ENCODE measurements at regions not wholly inside any gene's neighbourhood (a gene's known extent, or its start where the extent isn't known, plus 50 kb on each side); places are given as distances from the start of the nearest gene placed in this dataset.

DNA sequence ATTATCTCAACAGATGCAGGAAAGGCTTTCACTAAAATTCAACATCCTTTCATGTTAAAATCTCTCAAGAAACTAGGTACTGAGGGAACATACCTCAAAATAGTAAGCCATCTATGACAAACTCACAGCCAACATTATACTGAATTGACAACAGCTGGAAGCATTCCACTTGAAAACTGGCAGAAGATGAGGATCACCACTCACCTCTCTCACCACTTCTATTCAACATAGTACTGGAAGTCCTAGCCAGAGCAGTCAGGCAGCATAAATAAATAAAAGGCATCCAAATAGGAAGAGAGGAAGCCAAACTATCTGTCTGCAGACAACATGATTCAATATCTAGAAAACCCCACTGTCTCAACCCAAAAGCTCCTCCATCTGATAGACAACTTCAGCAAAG lies 203.6 kb upstream of the GRAMD2B start:
- no peak for DNase-seq
- Histone ChIP-seq H3K36me3 (no peaks in the 10 kb centered on the region), H3K4me1 (no peaks in the 10 kb centered on the region), H3K4me3 (no peak overlapping the region), H3K27ac (no peak overlapping the region), H3K9me3 (no peaks in the 10 kb centered on the region), H3K27me3 (no peaks in the 10 kb centered on the region)
- intact Hi-C loops (cut with DNase I) = no loop called here
- TF ChIP-seq, protein P1, sequence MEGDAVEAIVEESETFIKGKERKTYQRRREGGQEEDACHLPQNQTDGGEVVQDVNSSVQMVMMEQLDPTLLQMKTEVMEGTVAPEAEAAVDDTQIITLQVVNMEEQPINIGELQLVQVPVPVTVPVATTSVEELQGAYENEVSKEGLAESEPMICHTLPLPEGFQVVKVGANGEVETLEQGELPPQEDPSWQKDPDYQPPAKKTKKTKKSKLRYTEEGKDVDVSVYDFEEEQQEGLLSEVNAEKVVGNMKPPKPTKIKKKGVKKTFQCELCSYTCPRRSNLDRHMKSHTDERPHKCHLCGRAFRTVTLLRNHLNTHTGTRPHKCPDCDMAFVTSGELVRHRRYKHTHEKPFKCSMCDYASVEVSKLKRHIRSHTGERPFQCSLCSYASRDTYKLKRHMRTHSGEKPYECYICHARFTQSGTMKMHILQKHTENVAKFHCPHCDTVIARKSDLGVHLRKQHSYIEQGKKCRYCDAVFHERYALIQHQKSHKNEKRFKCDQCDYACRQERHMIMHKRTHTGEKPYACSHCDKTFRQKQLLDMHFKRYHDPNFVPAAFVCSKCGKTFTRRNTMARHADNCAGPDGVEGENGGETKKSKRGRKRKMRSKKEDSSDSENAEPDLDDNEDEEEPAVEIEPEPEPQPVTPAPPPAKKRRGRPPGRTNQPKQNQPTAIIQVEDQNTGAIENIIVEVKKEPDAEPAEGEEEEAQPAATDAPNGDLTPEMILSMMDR (IDR thresholded peaks at IDR 0.05) = no peak
- TF ChIP-seq POLR2AphosphoS5 (IDR thresholded peaks at IDR 0.05) (no peak), POLR2A (IDR thresholded peaks at IDR 0.05) (no peak), EP300 (IDR thresholded peaks at IDR 0.05) (no peak)

DNA sequence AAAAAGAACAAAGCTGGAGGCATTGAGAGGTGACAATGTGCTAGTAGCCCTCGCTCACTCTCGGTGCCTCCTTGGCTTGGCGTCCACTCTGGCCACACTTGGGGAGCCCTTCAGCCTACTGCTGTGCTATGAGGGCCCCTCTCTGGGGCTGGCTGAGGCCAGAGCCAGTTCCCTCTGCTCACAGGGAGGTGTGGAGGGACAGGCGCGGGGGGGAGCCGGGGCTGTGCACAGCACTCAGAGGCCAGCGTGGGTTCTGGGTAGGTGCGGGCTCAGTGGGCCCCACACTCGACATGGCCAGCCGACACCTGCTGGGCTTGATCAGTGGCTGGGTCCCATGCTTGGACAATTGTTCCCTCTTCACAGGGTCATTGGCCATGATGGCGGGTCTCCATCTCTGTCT lies 202.5 kb upstream of the GRAMD2B start:
- intact Hi-C loops (cut with DNase I) = no loop called here
- Histone ChIP-seq H3K36me3 (no peaks in the 10 kb centered on the region), H3K9me3 (no peaks in the 10 kb centered on the region), H3K4me3 (no peak overlapping the region), H3K27ac (no peak overlapping the region), H3K27me3 (no peaks in the 10 kb centered on the region), H3K4me1 (no peaks in the 10 kb centered on the region)
- no peak for TF ChIP-seq POLR2A (IDR thresholded peaks at IDR 0.05)
- TF ChIP-seq, protein P1 (IDR thresholded peaks at IDR 0.05) = no peak
- no peak for TF ChIP-seq EP300 (IDR thresholded peaks at IDR 0.05)
- TF ChIP-seq POLR2AphosphoS5 (IDR thresholded peaks at IDR 0.05) = no peak
- no peak for DNase-seq
- 88 to 93% methylated on average over 11 of the region's 11 CpGs for WGBS, 2 donors

DNA sequence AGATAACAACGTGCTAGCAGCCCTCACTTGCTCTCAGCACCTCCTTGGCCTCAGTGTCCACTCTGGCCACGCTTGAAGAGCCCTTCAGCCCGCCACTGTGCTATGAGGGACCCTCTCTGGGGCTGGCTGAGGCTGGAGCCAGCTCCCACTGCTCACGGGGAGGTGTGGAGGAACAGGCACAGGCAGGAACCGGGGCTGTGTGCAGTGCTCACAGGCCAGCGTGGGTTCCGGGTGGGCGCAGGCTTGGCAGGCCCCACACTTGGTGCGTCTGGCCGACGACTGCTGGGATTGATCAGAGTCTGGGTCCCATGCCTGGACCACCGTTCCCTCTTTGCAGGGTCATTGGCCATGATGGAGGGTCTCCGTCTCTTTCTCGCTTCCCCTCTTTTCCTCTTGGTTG lies 194.3 kb upstream of the GRAMD2B start:
- TF ChIP-seq POLR2AphosphoS5 (IDR thresholded peaks at IDR 0.05) (no peak), POLR2A (IDR thresholded peaks at IDR 0.05) (no peak), EP300 (IDR thresholded peaks at IDR 0.05) (no peak)
- TF ChIP-seq, protein P1 (IDR thresholded peaks at IDR 0.05) = no peak
- no peak overlapping the region for H3K27ac ChIP-seq
- no peaks in the 10 kb centered on the region for H3K36me3 ChIP-seq
- no peak for DNase-seq
- WGBS, 2 donors = 90 to 93% methylated on average over 14 of the region's 14 CpGs
- intact Hi-C loops (cut with DNase I) = no loop called here
- H3K4me3 ChIP-seq = no peak overlapping the region
- H3K9me3 ChIP-seq = peaks cover 0 to 5% (median 1%) of the 10 kb centered on the region in 4 donors
- H3K4me1 ChIP-seq = no peaks in the 10 kb centered on the region
- H3K27me3 ChIP-seq = no peaks in the 10 kb centered on the region

DNA sequence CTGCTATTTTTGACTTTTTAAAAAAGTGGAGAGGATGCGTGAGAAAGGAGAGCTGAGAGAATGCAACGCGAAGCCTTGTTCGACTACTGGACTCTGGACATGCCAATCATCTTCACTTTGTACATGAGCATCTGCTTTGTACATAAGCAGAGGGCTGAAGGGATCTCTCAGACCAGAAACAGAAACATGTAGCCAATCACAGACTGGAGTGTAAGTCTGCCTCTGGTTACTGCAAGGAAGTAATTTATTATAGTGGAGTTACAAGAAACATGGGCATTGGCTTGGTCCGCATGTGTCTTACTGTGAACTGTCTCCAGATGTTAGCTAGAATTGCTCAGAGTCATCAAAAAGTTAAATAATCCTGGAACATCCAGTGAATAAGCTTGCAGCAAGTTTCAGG lies 190.0 kb upstream of the GRAMD2B start:
- intact Hi-C loops (cut with DNase I) = no loop called here
- H3K4me1 ChIP-seq = no peaks in the 10 kb centered on the region
- 80 to 93% methylated on average over 5 of the region's 5 CpGs for WGBS, 2 donors

More for the DNA sequence above, 190.0 kb upstream of the GRAMD2B start:
- H3K4me3 ChIP-seq = no peak overlapping the region
- H3K36me3 ChIP-seq = no peaks in the 10 kb centered on the region
- peaks cover 0 to 5% (median 1%) of the 10 kb centered on the region in 4 donors for H3K9me3 ChIP-seq
- TF ChIP-seq POLR2A (IDR thresholded peaks at IDR 0.05) (no peak), EP300 (IDR thresholded peaks at IDR 0.05) (no peak), POLR2AphosphoS5 (IDR thresholded peaks at IDR 0.05) (no peak)
- TF ChIP-seq, protein P1 (IDR thresholded peaks at IDR 0.05) = no peak
- no peak overlapping the region for H3K27ac ChIP-seq
- DNase-seq = no peak
- no peaks in the 10 kb centered on the region for H3K27me3 ChIP-seq

Measured in sigmoid colon (tissue), 6 donors.